Caco-2 (cell line): ENCODE measurements at regions not wholly inside any gene's neighbourhood (a gene's known extent, or its start where the extent isn't known, plus 50 kb on each side); places are given as distances from the start of the nearest gene placed in this dataset.

ENCODE experiments used
- BruUV-seq: library from RNA; stranded (reverse); fragments of 400-500 nt; replicated peaks from 2 replicates; lab custom pipeline; 2021; lab: Mats Ljungman, UMichigan
- CTCF ChIA-PET: fragments of 300-600 bp; sonication (Branson Sonifier 250); formaldehyde crosslinking; loops from one replicate; lab custom pipeline; 2022; ENCODE audit warnings: antibody characterized with exemption; lab: Charles Lee
- POLR2A ChIA-PET: fragments of 300-600 bp; sonication (Branson Sonifier 250); formaldehyde crosslinking; loops from one replicate; lab custom pipeline; 2022; ENCODE audit warnings: antibody characterized with exemption; lab: Charles Lee
- DNase-seq, 2 experiments: peaks; one replicate each; pipeline versions ENCODE4 v3.0.0 to v3.0.0-alpha.2; 2020 to 2022
- H3K27me3 ChIP-seq: replicated peaks from 2 replicates; pipeline ENCODE4 v1.6.0; 2011; ENCODE audit warnings: low read length; ENCODE audit not compliant: control insufficient read depth, insufficient read depth
- H3K36me3 ChIP-seq: 2 replicates; pipeline ENCODE4 v1.5.1; 2011; ENCODE audit warnings: low read length; ENCODE audit not compliant: control insufficient read depth, insufficient read depth
- H3K4me1 ChIP-seq: fragments of 250-450 bp; sonication (Bioruptor Pico); 2 replicates; pipeline ENCODE4 v1.5.1; 2020; ENCODE audit warnings: mild to moderate bottlenecking
- H3K4me3 ChIP-seq: 2 replicates; pipeline ENCODE4 v1.5.1; 2011; ENCODE audit warnings: low read depth, mild to moderate bottlenecking, control low read depth, low read length
- H3K9me3 ChIP-seq: fragments of 250-450 bp; sonication (Bioruptor Pico); 2 replicates; pipeline ENCODE4 v1.5.1; 2020; ENCODE audit warnings: mild to moderate bottlenecking, moderate library complexity
- H3K27ac Mint-ChIP-seq: one replicate; pipeline ENCODE4 v1.8.0; 2022; ENCODE audit warnings: mixed read lengths; ENCODE audit not compliant: unreplicated experiment
- H3K27me3 Mint-ChIP-seq: one replicate; pipeline ENCODE4 v1.8.0; 2022; ENCODE audit warnings: mixed read lengths; ENCODE audit not compliant: insufficient read depth, unreplicated experiment
- H3K36me3 Mint-ChIP-seq: one replicate; pipeline ENCODE4 v1.8.0; 2022; ENCODE audit warnings: mild to moderate bottlenecking, mixed read lengths; ENCODE audit not compliant: insufficient read depth, unreplicated experiment
- H3K4me1 Mint-ChIP-seq: one replicate; pipeline ENCODE4 v1.8.0; 2022; ENCODE audit warnings: low read depth, mixed read lengths; ENCODE audit not compliant: unreplicated experiment
- H3K4me3 Mint-ChIP-seq: one replicate; pipeline ENCODE4 v1.8.0; 2022; ENCODE audit warnings: mild to moderate bottlenecking, moderate library complexity, mixed read lengths; ENCODE audit not compliant: unreplicated experiment
- H3K9me3 Mint-ChIP-seq: one replicate; pipeline ENCODE4 v1.8.0; 2022; ENCODE audit warnings: mixed read lengths; ENCODE audit not compliant: unreplicated experiment
- CTCF ChIP-seq, 2 experiments: fragments of 200-600 bp in 1 of 2; IDR thresholded peaks; 1 replicate in 1 of 2; 2 replicates in 1 of 2; pipeline versions ENCODE4 v1.5.1 to v1.8.0; 2011 to 2022; ENCODE audit warnings: antibody characterized with exemption in 1 of 2, control low read depth in 1 of 2, inconsistent platforms in 1 of 2, low read depth in 1 of 2, low read length in 1 of 2, mild to moderate bottlenecking in 1 of 2, moderate library complexity in 1 of 2; ENCODE audit not compliant: insufficient read depth in 1 of 2, severe bottlenecking in 1 of 2, unreplicated experiment in 1 of 2
- intact Hi-C: fragments of 100-400 bp; cut with micrococcal nuclease; formaldehyde crosslinking; loops from one replicate; pipeline ENCODE4 v1.10.0; 2022; ENCODE audit not compliant: unreplicated experiment

GRCh38 chr7:37535841-37536240 lies 87.2 kb upstream of the ELMO1 start:
- H3K4me1 Mint-ChIP-seq: no peaks in the 10 kb centered on the region
- no peaks in the 10 kb centered on the region for H3K4me1 ChIP-seq
- H3K9me3 ChIP-seq: no peaks in the 10 kb centered on the region
- BruUV-seq: no TSS peak
- H3K27me3 Mint-ChIP-seq: no peaks in the 10 kb centered on the region
- no peaks in the 10 kb centered on the region; the same call in 1 of the 2 replicates for H3K27me3 ChIP-seq
- ChIA-PET POLR2A (no interaction called here), CTCF (no interaction called here)
- H3K9me3 Mint-ChIP-seq: no peaks in the 10 kb centered on the region
- intact Hi-C loops: no loop called here
- no peak overlapping the region for H3K27ac Mint-ChIP-seq
- H3K36me3 Mint-ChIP-seq: no peaks in the 10 kb centered on the region
- no peak overlapping the region for H3K4me3 ChIP-seq
- TF ChIP-seq CTCF (IDR thresholded peaks at IDR 0.05; ENCODE audit: insufficient read depth in 1 of 2, low read depth in 1 of 2, low read length in 1 of 2, severe bottlenecking in 1 of 2, unreplicated experiment in 1 of 2): no peak
- H3K4me3 Mint-ChIP-seq: no peak overlapping the region
- DNase-seq: no peak
- H3K36me3 ChIP-seq: no peaks in the 10 kb centered on the region

- Histone ChIP-seq H3K4me1 (no peaks in the 10 kb centered on the region), H3K9me3 (no peaks in the 10 kb centered on the region), H3K36me3 (no peaks in the 10 kb centered on the region), H3K4me3 (no peak overlapping the region), H3K27me3 (no peaks in the 10 kb centered on the region; the same call in 1 of the 2 replicates)
- ChIA-PET POLR2A (no interaction called here), CTCF (no interaction called here)
- Mint-ChIP-seq H3K27me3 (no peaks in the 10 kb centered on the region), H3K9me3 (no peaks in the 10 kb centered on the region), H3K27ac (no peak overlapping the region), H3K4me1 (no peaks in the 10 kb centered on the region), H3K4me3 (no peak overlapping the region), H3K36me3 (no peaks in the 10 kb centered on the region)
- no peak for DNase-seq
- no peak for TF ChIP-seq CTCF (IDR thresholded peaks at IDR 0.05; ENCODE audit: insufficient read depth in 1 of 2, low read depth in 1 of 2, low read length in 1 of 2, severe bottlenecking in 1 of 2, unreplicated experiment in 1 of 2)
- BruUV-seq: no TSS peak
- intact Hi-C loops: no loop called here
Measured at GRCh38 chr7:37536706-37537105, 88.0 kb upstream of the ELMO1 start.

- BruUV-seq: no TSS peak
- no peak for DNase-seq
- Mint-ChIP-seq H3K36me3 (no peaks in the 10 kb centered on the region), H3K27ac (no peak overlapping the region), H3K4me1 (no peaks in the 10 kb centered on the region), H3K27me3 (no peaks in the 10 kb centered on the region), H3K9me3 (no peaks in the 10 kb centered on the region), H3K4me3 (no peak overlapping the region)
- ChIA-PET POLR2A (no interaction called here), CTCF (no interaction called here)
- no peaks in the 10 kb centered on the region for H3K4me1 ChIP-seq
- H3K4me3 ChIP-seq: no peak overlapping the region
- intact Hi-C loops: no loop called here
- no peak for TF ChIP-seq CTCF (IDR thresholded peaks at IDR 0.05; ENCODE audit: insufficient read depth in 1 of 2, low read depth in 1 of 2, low read length in 1 of 2, severe bottlenecking in 1 of 2, unreplicated experiment in 1 of 2)
- H3K36me3 ChIP-seq: no peaks in the 10 kb centered on the region
- no peaks in the 10 kb centered on the region for H3K9me3 ChIP-seq
- H3K27me3 ChIP-seq: no peaks in the 10 kb centered on the region; the same call in 1 of the 2 replicates
Measured at GRCh38 chr7:37537439-37537838, 88.8 kb upstream of the ELMO1 start.
